AG09319 (cell line): ENCODE measurements at regions not wholly inside any gene's neighbourhood (a gene's known extent, or its start where the extent isn't known, plus 50 kb on each side); places are given as distances from the start of the nearest gene placed in this dataset.

Source experiments
- DNase-seq: peaks from one replicate; pipeline ENCODE4 v3.0.0-alpha.2; 2010; ENCODE audit warnings: low read depth; ENCODE audit errors: extremely low read depth
- TF ChIP-seq, protein P1 (sequence below): IDR thresholded peaks from 2 replicates; pipeline ENCODE4 v1.5.1; 2011; ENCODE audit warnings: low read depth, mild to moderate bottlenecking, inconsistent platforms, low read length, moderate library complexity

- DNase-seq, result no peak
- TF ChIP-seq, protein P1, sequence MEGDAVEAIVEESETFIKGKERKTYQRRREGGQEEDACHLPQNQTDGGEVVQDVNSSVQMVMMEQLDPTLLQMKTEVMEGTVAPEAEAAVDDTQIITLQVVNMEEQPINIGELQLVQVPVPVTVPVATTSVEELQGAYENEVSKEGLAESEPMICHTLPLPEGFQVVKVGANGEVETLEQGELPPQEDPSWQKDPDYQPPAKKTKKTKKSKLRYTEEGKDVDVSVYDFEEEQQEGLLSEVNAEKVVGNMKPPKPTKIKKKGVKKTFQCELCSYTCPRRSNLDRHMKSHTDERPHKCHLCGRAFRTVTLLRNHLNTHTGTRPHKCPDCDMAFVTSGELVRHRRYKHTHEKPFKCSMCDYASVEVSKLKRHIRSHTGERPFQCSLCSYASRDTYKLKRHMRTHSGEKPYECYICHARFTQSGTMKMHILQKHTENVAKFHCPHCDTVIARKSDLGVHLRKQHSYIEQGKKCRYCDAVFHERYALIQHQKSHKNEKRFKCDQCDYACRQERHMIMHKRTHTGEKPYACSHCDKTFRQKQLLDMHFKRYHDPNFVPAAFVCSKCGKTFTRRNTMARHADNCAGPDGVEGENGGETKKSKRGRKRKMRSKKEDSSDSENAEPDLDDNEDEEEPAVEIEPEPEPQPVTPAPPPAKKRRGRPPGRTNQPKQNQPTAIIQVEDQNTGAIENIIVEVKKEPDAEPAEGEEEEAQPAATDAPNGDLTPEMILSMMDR, result no peak
These were observed 105.1 kb downstream of the OXSM start for GRCh38 chr3:25895031-25895430.

DNA sequence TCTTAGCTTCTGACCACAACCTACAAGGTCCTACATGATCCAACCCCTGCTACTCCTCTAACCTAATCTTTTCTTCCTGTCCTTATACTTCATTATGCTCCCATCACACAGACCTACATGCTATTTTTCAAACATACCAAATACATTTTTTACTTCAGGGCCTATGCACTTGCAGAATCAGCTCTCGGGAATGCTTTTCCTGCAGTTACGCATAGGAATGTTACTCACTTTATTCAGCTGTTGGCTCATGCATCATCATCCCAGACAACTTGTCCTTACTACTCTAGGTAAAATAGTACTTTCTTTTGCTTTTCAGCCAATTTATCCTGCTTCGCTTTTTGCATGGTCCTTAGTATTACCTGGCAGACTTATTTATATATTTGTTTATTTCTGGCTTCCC is 105.6 kb downstream of the OXSM start:
- DNase-seq, result no peak
- TF ChIP-seq, protein P1, result no peak

GRCh38 chr3:25897019-25897418 is 107.1 kb downstream of the OXSM start:
- TF ChIP-seq, protein P1, result no peak
- no peak for DNase-seq

- TF ChIP-seq, protein P1, result no peak
- DNase-seq, result no peak
These were observed 109.6 kb downstream of the OXSM start for GRCh38 chr3:25899352-25900101.

GRCh38 chr3:25900161-25900560 is 110.3 kb downstream of the OXSM start:
- TF ChIP-seq, protein P1, result no peak
- DNase-seq, result no peak

DNA sequence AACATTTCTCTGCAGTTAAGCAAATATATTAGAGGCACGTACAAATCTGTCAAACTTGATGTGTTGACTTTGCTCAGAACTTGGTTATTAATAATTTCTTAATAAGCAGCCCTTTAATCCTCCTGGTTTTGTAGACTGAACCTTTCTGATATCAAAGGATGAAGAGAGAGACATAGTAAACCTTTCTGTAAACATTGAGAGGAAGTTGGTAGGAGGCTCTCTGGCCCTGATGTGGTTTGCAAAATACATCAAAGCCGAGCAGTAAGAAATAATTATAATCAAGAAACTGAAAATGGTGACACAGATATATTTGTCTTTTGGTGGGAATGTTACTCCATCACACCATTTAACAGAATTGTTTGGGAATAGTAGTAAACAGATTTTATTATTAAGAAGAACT is 111.9 kb downstream of the OXSM start:
- no peak for DNase-seq
- TF ChIP-seq, protein P1, result no peak

GRCh38 chr3:25902586-25902985 is 112.7 kb downstream of the OXSM start:
- no peak for DNase-seq
- TF ChIP-seq, protein P1, result no peak
